LNCAP (cell line): ENCODE measurements at regions not wholly inside any gene's neighbourhood (a gene's known extent, or its start where the extent isn't known, plus 50 kb on each side); places are given as distances from the start of the nearest gene placed in this dataset.

Experiments
- CTCF ChIP-seq: fragments of 450-650 bp; IDR thresholded peaks from 2 replicates; pipeline ENCODE4 v1.5.1; 2017; ENCODE audit warnings: mild to moderate bottlenecking

GRCh38 chr15:87602371-87602770, 654.2 kb downstream of the NTRK3 start:
- TF ChIP-seq CTCF = no peak

- TF ChIP-seq CTCF = no peak
Measured at GRCh38 chr15:87599616-87600015, 656.9 kb downstream of the NTRK3 start.

- no peak for TF ChIP-seq CTCF
Measured at GRCh38 chr15:87597346-87598052, 659.0 kb downstream of the NTRK3 start.

- no peak for TF ChIP-seq CTCF
Measured at GRCh38 chr15:87591582-87591981, 665.0 kb downstream of the NTRK3 start.

GRCh38 chr15:87591042-87591441, 665.5 kb downstream of the NTRK3 start:
- TF ChIP-seq CTCF = no peak

- no peak for TF ChIP-seq CTCF
Measured at GRCh38 chr15:87589134-87589533, 667.4 kb downstream of the NTRK3 start.

- TF ChIP-seq CTCF = no peak
Measured at GRCh38 chr15:87582169-87582568, 674.4 kb downstream of the NTRK3 start.

- TF ChIP-seq CTCF = no peak
Measured at GRCh38 chr15:87579537-87579936, 677.0 kb downstream of the NTRK3 start.
